Smooth muscle cell (in vitro differentiated cells): ENCODE measurements at regions not wholly inside any gene's neighbourhood (a gene's known extent, or its start where the extent isn't known, plus 50 kb on each side); places are given as distances from the start of the nearest gene placed in this dataset.

Experiments
- DNase-seq: peaks from one replicate; lab custom pipeline; 2025; ENCODE audit not compliant: unreplicated experiment; lab: John Stamatoyannopoulos, UW
- H2AFZ ChIP-seq: fragments of 200-600 bp; sonication (generic); 2 replicates; pipeline ENCODE4 v1.6.0; 2016; ENCODE audit warnings: antibody characterized with exemption, low read depth, mild to moderate bottlenecking
- H3F3A ChIP-seq: fragments of 200-600 bp; sonication (generic); 2 replicates; pipeline ENCODE4 v1.6.0; 2017; ENCODE audit warnings: antibody characterized with exemption, low read depth
- H3K27ac ChIP-seq: fragments of 200-600 bp; sonication (generic); 2 replicates; pipeline ENCODE4 v1.5.1; 2016; ENCODE audit warnings: low read depth, mild to moderate bottlenecking
- H3K27me3 ChIP-seq: fragments of 200-600 bp; sonication (generic); 2 replicates; pipeline ENCODE4 v1.6.1; 2016; ENCODE audit warnings: low read depth, mild to moderate bottlenecking
- H3K36me3 ChIP-seq: fragments of 200-600 bp; sonication (generic); 2 replicates; pipeline ENCODE4 v1.5.1; 2016; ENCODE audit warnings: low read depth
- H3K4me1 ChIP-seq: fragments of 200-600 bp; sonication (generic); 2 replicates; pipeline ENCODE4 v1.5.1; 2016; ENCODE audit warnings: low read depth
- H3K4me2 ChIP-seq: fragments of 200-600 bp; sonication (generic); 2 replicates; pipeline ENCODE4 v1.6.0; 2016; ENCODE audit warnings: mild to moderate bottlenecking
- H3K4me3 ChIP-seq: fragments of 200-600 bp; sonication (generic); 2 replicates; pipeline ENCODE4 v1.5.1; 2016; ENCODE audit warnings: mild to moderate bottlenecking
- H3K79me2 ChIP-seq: fragments of 200-600 bp; sonication (generic); 2 replicates; pipeline ENCODE4 v1.6.0; 2016; ENCODE audit warnings: low read depth, mild to moderate bottlenecking
- H3K9ac ChIP-seq: fragments of 200-600 bp; sonication (generic); 2 replicates; pipeline ENCODE4 v1.6.0; 2016; ENCODE audit warnings: low read depth
- H3K9me3 ChIP-seq: fragments of 200-600 bp; sonication (generic); replicated peaks from 2 replicates; pipeline ENCODE4 v1.5.1; 2016; ENCODE audit warnings: low read depth
- H4K20me1 ChIP-seq: fragments of 200-600 bp; sonication (generic); 2 replicates; pipeline ENCODE4 v1.6.0; 2016; ENCODE audit warnings: low read depth
- CTCF ChIP-seq: fragments of 200-600 bp; sonication (generic); IDR thresholded peaks from 2 replicates; pipeline ENCODE4 v1.5.1; 2017; ENCODE audit warnings: borderline replicate concordance, mild to moderate bottlenecking, antibody characterized with exemption; ENCODE audit not compliant: insufficient read depth, poor library complexity, severe bottlenecking
- WGBS: methylation state at CpG from one replicate; pipeline ENCODE4 v1.1.7; 2016; ENCODE audit warnings: low lambda C conversion rate; 5-methylcytosine and 5-hydroxymethylcytosine counted together

- no peak for TF ChIP-seq CTCF
- DNase-seq: no peak
- Histone ChIP-seq H3F3A (no peaks in the 10 kb centered on the region), H3K4me2 (no peak overlapping the region), H3K27ac (no peak overlapping the region), H3K4me3 (no peak overlapping the region), H3K4me1 (no peaks in the 10 kb centered on the region), H3K9ac (no peak overlapping the region), H3K36me3 (no peaks in the 10 kb centered on the region), H3K27me3 (no peaks in the 10 kb centered on the region), H4K20me1 (no peaks in the 10 kb centered on the region), H3K79me2 (no peaks in the 10 kb centered on the region), H3K9me3 (no peaks in the 10 kb centered on the region), H2AFZ (no peak overlapping the region)
- WGBS: 80% methylated on average over 7 of the region's 7 CpGs
Measured at GRCh38 chr3:5341610-5342009, 154.1 kb downstream of the EDEM1 start.

GRCh38 chr3:5343459-5343858, 156.0 kb downstream of the EDEM1 start:
- Histone ChIP-seq H3K79me2 (no peaks in the 10 kb centered on the region), H3K4me3 (no peak overlapping the region), H3K27ac (no peak overlapping the region), H3F3A (no peaks in the 10 kb centered on the region), H3K9me3 (no peaks in the 10 kb centered on the region), H4K20me1 (no peaks in the 10 kb centered on the region), H3K36me3 (no peaks in the 10 kb centered on the region), H2AFZ (no peak overlapping the region), H3K27me3 (no peaks in the 10 kb centered on the region), H3K4me2 (no peak overlapping the region), H3K4me1 (no peaks in the 10 kb centered on the region), H3K9ac (no peak overlapping the region)
- WGBS: 92% methylated on average over 2 of the region's 2 CpGs
- no peak for TF ChIP-seq CTCF
- no peak for DNase-seq

GRCh38 chr3:5344707-5345106, 157.2 kb downstream of the EDEM1 start:
- Histone ChIP-seq H3F3A (no peaks in the 10 kb centered on the region), H3K79me2 (no peaks in the 10 kb centered on the region), H3K36me3 (no peaks in the 10 kb centered on the region), H2AFZ (no peak overlapping the region), H3K4me1 (no peaks in the 10 kb centered on the region), H3K27ac (no peak overlapping the region), H3K4me2 (no peak overlapping the region), H3K9me3 (no peaks in the 10 kb centered on the region), H3K27me3 (no peaks in the 10 kb centered on the region), H3K4me3 (no peak overlapping the region), H3K9ac (no peak overlapping the region), H4K20me1 (no peaks in the 10 kb centered on the region)
- 93% methylated on average over 1 of the region's 1 CpG for WGBS
- TF ChIP-seq CTCF: no peak
- DNase-seq: no peak

- H3K4me1 ChIP-seq: no peaks in the 10 kb centered on the region
- H3K79me2 ChIP-seq: no peaks in the 10 kb centered on the region
- no peak overlapping the region for H2AFZ ChIP-seq
- H4K20me1 ChIP-seq: no peaks in the 10 kb centered on the region
- H3K4me3 ChIP-seq: no peak overlapping the region
- H3K27ac ChIP-seq: no peak overlapping the region
- H3K4me2 ChIP-seq: no peak overlapping the region
- no peak for TF ChIP-seq CTCF
- no peak for DNase-seq
- H3F3A ChIP-seq: no peaks in the 10 kb centered on the region
- H3K9me3 ChIP-seq: no peaks in the 10 kb centered on the region
- no peak overlapping the region for H3K9ac ChIP-seq
- no peaks in the 10 kb centered on the region for H3K27me3 ChIP-seq
- H3K36me3 ChIP-seq: no peaks in the 10 kb centered on the region
Measured at GRCh38 chr3:5347486-5347885, 160.0 kb downstream of the EDEM1 start.
